Head of caudate nucleus (tissue), 42 donors: ENCODE measurements at regions not wholly inside any gene's neighbourhood (a gene's known extent, or its start where the extent isn't known, plus 50 kb on each side); places are given as distances from the start of the nearest gene placed in this dataset.
"Not testable (repeated sequence)": the region's sequence is repeated elsewhere in the genome, so short reads cannot be mapped to it uniquely, and the experiment has no call there.

Source experiments
- DNase-seq, 42 donors: peaks; one replicate each; pipeline versions ENCODE4 v3.0.0 to v3.0.0-alpha.2; 2020 to 2021; ENCODE audit warnings: mixed read lengths in 7 of 42
- intact Hi-C: fragments of 100-400 bp; cut with DNase I; formaldehyde crosslinking; loops from one replicate; pipeline ENCODE4 v1.15.0; 2022

GRCh38 chr4:123193802-123194367, 202.7 kb upstream of the SPRY1 start:
- DNase-seq = no peak

DNA sequence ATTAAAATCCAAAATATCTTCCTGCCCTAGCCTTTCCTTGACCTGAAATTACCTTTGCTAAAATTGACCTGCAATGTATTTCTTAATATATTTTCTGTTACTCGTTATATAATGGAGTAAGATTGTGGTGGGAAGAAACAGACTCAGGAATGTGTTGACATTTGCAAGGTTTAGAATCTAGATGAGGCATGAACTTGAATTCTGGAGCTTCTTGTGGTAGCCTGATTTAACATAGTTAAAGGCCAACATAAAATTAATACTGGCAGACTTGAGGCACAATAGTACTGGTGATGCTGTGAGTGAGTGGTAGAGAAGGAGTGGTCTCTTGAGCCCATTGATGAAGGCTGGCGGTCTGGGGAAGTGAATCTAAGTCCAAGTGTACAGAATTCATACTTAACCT, 197.9 kb upstream of the SPRY1 start:
- DNase-seq = no peak
- intact Hi-C loops = no loop called here

More at GRCh38 chr4:123193802-123194367, 202.7 kb upstream of the SPRY1 start:
- intact Hi-C loops = no loop called here

DNA sequence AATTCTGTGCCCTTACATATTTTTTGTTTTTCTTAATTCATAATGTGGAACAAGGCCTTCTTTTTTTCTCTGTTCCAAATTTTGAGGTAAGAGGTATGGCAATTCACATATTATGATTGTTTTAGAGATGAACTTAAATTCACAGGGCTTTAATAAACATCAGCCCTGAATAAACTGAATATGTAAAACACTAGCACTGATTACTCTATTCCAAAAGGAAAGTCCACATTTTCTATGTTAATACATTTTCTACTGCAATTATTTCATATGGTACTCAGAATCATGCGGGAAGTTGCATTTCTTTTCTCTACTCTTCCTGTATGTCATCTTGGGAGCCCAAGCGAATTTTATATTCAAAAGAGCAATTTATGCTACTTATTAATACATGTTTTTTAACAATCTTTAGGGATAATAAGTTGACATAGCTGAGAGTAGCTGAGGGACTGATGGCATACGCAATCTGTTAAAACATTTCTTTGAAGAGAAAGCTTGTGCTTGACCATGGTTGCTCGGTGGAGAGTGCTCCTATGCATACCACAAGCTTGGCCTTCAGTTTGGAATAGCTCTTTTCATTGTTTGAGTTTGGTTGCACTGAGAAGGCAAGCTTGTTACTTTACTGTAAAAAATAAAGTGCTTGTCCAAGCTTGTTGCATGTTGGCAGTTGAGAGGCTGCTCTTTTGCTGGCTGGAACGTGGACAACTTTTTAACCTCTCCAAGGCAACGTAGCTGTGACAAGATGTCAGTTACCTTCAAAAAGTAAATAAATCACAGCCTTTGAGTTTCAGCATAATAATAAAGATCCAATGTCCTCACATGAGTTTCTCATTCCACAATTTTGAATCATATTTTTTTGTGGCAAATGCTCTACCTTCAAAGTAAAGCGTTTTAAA, 196.3 kb upstream of the SPRY1 start:
- intact Hi-C loops = no loop called here
- no peak for DNase-seq

DNA sequence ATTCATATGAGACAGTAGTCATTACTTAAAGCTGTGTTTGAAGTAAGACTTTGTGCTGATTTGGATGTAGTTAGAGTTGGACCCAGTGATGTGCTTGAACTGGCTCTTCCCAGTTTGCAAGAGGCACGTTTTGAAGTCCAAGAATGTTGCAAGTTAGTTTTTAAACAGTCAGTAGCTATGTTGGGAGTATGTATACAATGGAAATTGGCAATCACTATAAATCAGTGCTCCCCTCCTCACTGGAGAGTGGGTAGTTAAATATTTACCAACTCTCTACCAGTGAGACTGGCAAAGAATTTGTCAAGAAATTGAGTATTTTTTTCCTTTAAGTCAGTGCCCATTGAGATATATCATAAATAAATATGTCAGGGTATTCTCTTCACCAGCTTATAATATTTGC, 191.9 kb upstream of the SPRY1 start:
- intact Hi-C loops = no loop called here
- DNase-seq = no peak

- intact Hi-C loops = no loop called here
- DNase-seq = no peak
Observed at GRCh38 chr4:123206016-123206415, 190.6 kb upstream of the SPRY1 start.

- DNase-seq = no peak
Observed at GRCh38 chr4:123209436-123209835, 187.2 kb upstream of the SPRY1 start.

DNA sequence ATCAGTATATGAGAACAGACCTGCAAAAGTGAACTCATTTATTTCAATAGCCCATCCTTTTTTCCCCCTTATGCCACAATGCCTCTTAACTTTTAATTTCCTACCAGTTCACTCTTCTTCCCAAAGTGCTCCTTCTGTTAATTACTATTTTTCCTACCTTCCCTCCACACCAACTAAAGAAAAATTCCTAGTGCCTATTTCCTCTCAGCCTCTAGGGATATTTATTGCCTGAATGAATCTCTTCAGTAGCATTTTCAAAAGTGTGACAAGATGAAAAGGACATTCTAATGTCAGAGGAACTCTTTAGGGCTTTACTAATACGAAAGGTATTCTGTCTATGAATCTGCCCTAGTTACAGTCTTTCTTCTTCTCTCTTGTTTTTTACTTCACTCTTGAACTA, 181.1 kb upstream of the SPRY1 start:
- DNase-seq = no peak
- intact Hi-C loops = no loop called here

More at GRCh38 chr4:123209436-123209835, 187.2 kb upstream of the SPRY1 start:
- intact Hi-C loops = no loop called here

DNA sequence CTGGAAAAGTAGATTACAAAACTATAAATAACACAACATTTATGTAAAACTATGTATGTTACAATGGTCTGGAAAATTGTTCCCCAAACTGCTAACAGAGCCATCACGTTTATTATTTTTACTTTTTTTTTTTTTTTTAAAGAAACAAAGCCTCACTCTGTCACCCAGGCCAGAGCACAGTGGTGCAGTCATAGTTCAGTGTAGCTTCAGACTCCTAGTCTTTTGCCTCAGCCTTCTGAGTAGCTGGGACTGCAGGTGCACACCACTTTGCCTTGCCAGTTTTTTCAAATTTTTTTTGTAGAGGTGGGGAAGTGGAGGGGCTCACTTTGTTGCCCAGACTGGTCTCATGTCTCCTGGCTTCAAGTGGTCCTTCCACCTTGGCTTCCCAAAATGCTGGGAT, 180.1 kb upstream of the SPRY1 start:
- intact Hi-C loops = no loop called here
- no peak for DNase-seq

- intact Hi-C loops = no loop called here
- DNase-seq = no peak
Observed at GRCh38 chr4:123216946-123217345, 179.6 kb upstream of the SPRY1 start.

- no peak for DNase-seq
- intact Hi-C loops = no loop called here
Observed at GRCh38 chr4:123217664-123218063, 178.9 kb upstream of the SPRY1 start.

DNA sequence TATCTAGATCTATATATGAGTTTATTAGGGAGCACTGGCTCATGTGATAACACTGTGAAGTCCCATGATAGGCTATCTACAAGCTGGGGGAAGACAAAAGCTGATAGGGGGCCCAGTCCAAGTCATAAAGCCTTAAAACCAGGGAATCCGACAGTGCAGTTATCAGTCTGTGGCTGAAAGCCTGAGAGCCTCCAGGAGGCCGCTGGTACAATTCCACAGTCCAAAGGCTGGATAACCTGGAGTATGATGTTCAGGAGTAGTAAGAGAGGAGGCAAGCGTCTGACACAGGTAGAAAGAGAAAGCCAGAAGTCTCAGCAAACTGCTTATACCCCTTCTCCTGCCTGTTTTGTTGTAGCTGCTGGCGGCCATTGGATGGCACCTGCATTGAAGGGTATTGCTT, 177.6 kb upstream of the SPRY1 start:
- intact Hi-C loops = no loop called here
- DNase-seq = no peak

DNA sequence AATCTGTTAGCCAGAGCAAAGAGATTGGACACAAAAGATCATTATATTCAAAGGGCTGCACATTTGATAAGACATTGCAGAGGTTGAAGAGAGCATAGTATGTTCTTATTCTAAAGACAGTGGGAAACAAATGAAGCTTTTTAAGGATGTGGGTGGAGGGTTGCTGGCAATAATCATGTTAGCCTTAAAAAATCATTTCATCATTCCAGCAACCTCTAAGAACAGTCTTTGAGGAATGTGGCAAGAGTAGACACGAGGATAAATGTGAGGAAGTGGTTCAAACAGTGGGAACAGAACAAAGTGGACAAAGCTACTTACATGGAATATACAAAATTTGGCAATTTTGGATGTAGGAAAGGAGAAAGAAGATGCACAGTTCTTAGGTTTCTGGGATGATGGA, 167.3 kb upstream of the SPRY1 start:
- intact Hi-C loops = no loop called here
- no peak for DNase-seq

DNA sequence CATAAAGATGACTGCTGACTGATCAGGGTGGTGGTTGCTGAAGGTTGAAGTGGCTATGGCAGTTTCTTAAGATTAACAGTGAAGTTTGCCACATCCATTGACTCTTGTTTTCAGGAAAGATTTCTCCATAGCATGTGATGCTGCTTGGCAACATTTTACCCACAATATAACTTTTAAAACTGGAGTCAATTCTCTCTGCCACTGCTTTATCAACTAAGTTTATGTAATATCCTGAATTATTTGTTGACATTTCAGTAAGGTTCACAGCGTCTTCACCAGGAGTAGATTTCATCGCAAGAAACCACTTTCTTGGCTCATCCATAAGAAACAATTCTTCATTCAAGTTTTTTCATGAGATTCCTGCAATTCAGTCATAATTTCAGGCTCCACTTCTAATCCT, 166.5 kb upstream of the SPRY1 start:
- intact Hi-C loops = no loop called here
- DNase-seq = no peak

DNA sequence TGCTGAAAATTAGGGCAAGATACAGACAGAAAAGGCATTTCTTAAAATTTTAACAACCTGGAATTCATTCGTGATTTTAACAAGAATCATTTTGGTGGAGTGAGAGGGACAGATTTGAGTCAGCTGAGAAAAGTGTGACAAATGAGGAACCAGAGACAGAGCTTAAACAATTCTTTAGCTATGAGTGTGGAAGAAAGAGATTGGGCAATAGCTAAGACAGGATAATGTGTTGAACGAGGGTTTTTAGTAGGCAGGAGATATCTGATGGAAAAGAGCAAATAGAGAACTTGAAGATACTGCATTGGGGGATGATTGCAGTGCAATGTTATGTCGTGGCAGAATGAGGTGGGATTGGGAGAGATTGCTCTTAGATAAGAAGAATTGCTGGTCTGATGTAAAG, 164.2 kb upstream of the SPRY1 start:
- intact Hi-C loops = no loop called here

DNA sequence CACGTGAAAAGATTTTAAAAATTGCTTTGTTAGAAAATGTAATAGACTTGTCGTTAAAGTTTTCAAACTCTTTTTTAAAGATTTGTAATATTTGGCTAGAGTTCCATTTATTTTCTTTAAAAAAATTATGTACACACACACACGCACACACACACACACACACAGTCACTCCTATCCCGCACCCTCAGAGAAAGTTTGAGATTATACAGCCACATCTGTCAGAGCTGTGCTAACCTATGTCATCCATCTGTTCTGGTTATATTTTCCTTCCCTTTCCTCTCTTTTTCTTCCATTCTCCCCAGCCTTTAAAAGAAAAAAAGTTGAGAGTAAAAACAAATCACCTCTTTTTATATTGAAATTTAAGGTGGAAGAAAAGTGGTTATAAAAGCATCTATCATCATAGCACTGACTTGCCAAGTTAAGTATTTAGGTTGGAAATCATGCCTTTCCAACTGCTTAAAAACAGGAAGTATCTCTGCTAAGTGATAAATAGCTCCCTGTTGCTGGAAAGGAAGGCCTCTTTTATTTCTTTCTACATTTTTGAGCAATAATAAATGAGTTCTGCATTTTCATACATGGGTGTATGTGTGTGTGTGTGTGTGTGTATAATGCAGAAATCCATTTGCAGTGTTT, 163.3 kb upstream of the SPRY1 start:
- no peak for DNase-seq
- intact Hi-C loops = no loop called here

More for the DNA sequence above, 164.2 kb upstream of the SPRY1 start:
- DNase-seq = no peak

DNA sequence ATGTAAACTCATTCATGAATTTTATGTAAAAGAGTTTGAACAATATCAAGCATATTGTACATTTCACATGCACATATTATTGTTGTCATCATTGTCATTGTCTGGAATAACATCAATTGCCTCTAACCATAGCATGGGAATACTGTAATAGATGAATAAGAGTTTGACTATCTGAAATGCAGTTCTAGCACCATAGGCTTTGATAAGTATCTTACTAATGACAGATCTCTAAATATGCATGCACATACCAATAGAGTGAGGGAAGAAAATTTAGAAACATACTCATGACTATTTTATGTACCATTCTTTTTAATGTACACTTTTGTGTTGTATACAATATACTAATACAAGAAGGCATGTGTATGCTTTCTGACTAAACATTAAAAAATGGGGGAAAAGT, 161.6 kb upstream of the SPRY1 start:
- intact Hi-C loops = no loop called here
- DNase-seq = no peak

DNA sequence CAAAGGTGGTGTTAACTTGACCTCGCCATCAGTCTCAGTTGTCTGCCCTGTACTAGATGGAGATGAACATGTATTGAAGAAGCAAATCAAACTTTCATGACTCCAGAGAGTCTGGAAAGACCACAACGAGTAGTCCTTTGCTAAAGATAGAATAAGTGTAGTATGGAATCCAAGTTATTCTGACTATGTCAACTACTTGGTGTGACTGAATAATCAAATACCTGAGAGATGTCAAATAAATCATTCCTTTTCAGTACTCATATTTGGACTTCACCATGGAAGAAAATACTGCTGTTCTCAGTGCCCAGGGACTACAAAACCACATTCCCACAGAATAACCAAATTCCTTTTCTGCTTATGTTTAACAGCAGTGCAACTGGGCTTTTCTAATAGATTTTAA, 161.2 kb upstream of the SPRY1 start:
- intact Hi-C loops = no loop called here
- DNase-seq = no peak

DNA sequence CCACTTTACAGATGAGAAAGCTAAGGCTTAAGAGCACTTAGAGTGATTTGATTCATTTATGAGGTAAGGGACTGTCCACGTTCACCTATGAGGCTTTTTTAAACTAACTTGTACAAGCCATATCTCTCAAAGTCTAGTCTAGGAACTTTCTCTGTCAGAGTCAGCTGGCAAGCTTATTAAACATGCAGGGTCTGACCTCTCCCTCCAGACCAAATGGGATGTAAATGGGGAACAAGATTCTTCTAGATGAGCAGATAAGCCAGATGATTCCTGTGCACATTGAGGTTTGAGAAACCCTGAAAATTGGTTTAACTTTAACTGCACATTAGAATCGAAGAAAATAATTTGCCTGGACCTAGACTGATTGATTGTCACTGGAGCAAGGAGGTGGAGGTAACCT, 160.0 kb upstream of the SPRY1 start:
- DNase-seq = no peak
- intact Hi-C loops = no loop called here

- intact Hi-C loops, DNase-seq: not testable (repeated sequence)
Observed at GRCh38 chr4:123240286-123240685, 156.3 kb upstream of the SPRY1 start.

DNA sequence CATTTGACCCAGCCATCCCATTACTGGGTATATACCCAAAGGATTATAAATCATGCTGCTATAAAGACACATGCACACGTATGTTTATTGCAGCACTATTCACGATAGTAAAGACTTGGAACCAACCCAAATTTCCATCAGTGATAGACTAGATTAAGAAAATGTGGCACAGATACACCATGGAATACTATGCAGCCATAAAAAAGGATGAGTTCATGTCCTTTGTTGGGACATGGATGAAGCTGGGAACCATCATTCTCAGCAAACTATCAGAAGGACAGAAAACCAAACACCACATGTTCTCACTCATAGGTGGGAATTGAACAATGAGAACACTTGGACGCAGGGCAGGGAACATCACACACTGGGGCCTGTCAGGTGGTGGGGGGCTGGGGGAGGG, 153.4 kb upstream of the SPRY1 start:
- DNase-seq, intact Hi-C loops: not testable (repeated sequence)
